HG03558 (cell line): ENCODE measurements at regions not wholly inside any gene's neighbourhood (a gene's known extent, or its start where the extent isn't known, plus 50 kb on each side); places are given as distances from the start of the nearest gene placed in this dataset.

Source experiments
- ATAC-seq: cut with Tn5 transposase; IDR thresholded peaks from one replicate; pipeline ENCODE4 v1.9.1; 2021; ENCODE audit warnings: moderate number of reproducible peaks; ENCODE audit not compliant: unreplicated experiment; ENCODE audit errors: extremely low read depth

- no peak for ATAC-seq
These were observed 783.6 kb upstream of the ZEB2 start for GRCh38 chr2:145303536-145303935.

DNA sequence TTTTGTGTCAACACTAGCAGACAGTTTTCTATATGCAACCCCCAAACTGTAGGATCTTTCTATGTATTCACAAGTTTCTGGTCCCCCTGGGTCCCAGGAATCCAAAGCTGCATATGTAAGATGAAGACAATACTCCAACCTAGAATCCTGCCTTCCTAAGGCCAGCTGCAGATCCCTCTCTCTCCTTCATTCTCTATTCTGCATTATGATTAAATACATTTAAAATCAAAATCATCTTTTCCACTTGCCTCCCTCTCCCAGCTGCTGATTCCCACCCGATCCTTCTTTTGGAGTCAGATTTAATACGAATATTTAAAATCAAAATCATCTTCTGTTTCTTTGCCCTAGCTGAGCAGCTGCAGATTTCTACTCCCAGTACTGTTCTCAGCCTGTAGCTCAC is 783.0 kb upstream of the ZEB2 start:
- no peak for ATAC-seq

DNA sequence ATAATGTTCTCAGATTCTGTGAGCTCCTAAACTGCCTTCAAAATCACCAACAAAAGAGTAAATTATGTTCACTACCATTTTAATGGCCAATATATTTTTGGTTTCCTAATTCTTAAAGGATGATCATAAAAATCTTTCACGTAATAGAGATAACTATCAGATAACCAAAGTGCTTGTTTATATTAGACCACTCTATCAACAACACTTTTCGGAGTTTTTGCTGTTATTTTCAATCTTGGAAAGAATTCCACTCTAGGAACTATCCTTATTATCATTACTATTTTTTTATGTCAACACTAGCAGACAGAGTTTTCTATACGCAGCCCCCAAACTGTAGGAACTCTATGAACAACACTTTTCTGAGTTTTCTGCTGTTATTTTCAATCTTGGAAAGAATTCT is 782.5 kb upstream of the ZEB2 start:
- ATAC-seq = no peak

GRCh38 chr2:145299368-145299767 is 779.4 kb upstream of the ZEB2 start:
- no peak for ATAC-seq

- ATAC-seq = no peak
These were observed 772.2 kb upstream of the ZEB2 start for GRCh38 chr2:145292166-145292565.

- no peak for ATAC-seq
These were observed 771.1 kb upstream of the ZEB2 start for GRCh38 chr2:145290986-145291385.

GRCh38 chr2:145289946-145290345 is 770.0 kb upstream of the ZEB2 start:
- no peak for ATAC-seq

DNA sequence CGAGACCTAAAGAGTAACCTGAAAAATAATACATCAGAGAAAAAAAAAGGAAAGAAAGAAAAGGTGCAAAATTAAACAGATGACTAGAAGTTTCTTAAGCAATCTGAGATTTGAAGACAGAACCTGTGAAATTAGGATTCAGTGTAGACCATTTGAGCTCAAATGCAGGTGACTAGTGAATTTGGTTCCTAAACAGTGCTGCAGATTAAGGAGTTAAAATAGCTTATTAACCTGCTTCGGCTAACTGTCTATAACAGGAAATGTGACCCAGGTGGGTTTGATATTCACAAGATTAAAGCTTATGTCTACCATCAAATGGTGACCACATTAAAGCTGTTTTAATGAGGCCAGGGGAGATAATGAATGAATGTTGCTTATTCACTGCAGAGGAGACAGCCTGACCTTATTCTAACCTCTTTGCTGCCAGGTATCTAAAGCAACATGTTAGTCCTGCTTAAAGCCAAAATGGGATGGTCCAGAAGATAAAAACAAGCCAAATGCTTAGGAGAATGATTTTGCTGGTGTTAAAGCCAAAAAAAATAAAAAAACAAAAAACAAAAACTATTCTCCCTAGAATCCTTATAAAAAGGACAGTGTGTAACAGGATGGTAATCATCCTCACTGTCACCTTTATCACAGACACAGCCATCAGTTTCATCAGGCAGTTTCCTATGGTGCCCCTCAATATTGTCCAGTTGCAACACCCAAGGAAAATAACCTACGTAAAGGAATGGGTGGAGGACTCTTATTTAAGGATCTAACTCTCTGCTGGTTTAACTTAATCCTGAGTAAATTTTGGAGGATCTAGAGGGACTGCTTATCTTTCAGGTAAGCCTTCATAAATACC is 769.0 kb upstream of the ZEB2 start:
- ATAC-seq = no peak

GRCh38 chr2:145287736-145288135 is 767.8 kb upstream of the ZEB2 start:
- ATAC-seq = no peak

DNA sequence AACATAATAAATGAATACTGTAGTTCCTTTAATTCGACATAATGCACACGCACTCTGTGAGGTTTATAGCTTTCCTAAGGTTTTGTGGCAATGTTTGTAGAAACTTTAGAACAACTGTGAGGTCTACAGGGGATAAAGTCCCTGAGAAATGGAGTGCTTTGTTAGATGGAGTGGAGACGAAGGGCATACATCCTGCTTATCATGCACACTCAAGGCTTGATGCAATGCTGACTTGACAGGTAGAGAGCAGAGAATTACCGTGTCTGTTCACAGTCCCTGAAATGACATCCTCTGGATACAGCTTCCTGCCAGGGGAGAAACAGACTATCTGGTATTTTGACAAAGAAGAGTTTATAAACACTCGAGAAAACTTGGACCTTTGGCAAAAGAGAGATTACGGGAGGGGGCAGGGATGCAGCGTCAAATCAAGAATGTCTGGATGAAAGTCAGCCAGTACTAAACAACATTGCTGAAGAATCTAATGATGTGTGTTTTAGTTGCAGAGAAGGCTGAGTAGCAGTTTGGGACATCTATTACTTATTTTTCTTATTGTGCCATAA is 766.9 kb upstream of the ZEB2 start:
- ATAC-seq = no peak

DNA sequence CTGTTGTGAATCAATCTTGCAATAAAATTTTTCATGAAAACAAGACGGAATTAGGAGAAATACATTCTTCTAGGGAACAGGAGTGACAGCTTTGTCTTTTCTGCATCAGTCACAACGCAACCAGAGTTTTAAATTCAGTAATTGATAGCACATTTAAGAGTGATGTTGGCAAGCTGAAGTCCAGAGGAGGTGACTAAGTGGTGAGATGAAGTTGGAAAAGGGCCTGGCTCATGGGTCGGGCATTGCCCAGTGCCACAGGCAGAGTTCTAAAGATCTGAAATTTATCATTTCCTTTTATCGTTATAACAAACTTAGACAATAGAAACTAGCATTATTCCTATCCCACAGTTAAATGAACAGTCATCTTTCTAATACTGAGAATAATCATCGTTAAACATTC is 764.6 kb upstream of the ZEB2 start:
- no peak for ATAC-seq

DNA sequence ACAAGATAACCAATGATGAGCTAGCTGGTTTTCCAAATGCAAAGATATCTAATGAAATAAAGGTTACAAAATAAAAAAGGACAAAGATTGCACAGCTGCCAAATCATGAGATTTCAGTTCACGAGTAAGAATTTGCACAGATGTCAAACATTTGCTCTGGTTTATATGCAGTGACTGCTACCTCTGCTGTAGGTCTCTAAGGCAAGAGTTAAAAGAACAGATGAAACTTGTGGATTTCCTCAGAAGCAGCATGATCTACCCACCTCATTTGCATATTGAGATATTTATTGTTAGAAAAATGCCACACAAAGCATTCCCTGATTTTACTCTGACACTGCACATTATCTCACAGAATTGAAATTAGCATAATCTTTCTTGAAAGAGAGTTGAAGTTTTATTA is 763.2 kb upstream of the ZEB2 start:
- ATAC-seq = no peak

DNA sequence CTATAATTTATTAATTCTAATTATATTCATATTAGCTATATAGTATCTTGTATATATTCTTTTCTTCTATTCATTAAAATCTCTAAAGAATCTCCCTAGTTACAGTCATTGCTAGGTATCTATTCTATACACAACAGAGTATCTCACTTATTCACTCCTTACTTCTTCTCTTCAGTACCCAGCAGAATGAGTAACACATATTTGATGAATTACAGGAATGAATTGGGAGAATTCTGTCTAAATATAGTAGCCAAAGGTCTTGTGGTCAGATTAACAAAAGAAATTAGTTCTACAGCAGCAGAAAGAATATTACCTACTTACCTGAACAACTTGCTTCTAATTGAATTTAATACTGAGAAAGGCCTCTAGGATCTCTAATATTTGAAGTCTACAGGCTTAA is 758.0 kb upstream of the ZEB2 start:
- ATAC-seq = no peak

DNA sequence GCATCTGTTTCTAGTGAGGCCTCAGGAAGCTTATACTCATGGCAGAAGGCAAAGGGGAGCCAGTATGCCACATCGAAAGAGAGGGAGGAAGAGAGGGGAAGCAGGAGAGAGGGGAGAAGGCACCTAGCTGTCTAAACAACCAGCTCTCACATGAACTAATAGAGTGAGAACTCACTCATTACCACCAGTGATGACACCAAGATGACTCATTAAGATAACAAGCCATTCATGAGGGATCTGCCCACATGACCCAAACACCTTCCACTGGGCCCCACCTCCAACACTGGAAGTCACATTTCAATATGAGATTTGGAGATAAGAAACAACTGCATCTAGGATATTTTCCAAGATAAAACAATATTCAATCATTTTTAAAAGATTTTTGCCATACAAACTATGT is 753.9 kb upstream of the ZEB2 start:
- no peak for ATAC-seq

DNA sequence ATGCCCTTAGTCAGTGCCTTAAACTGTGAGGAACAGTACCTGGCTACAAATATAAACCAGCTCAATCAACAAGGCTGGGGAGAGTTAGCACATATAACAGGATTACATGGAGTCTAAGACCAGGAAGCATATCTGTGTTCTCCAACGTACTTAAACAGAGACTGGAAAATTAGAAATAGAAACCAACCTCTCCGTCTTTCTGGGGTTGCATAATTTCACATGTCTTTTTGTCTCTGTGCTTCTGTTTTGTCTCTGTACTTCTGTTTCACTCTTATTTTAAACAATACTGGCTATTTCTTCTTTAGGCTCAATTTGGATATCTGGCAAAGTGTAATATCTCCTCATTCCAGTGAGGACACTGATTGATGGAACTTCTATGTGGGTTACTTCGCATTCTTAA is 749.0 kb upstream of the ZEB2 start:
- ATAC-seq = no peak

GRCh38 chr2:145267451-145267850 is 747.5 kb upstream of the ZEB2 start:
- no peak for ATAC-seq

DNA sequence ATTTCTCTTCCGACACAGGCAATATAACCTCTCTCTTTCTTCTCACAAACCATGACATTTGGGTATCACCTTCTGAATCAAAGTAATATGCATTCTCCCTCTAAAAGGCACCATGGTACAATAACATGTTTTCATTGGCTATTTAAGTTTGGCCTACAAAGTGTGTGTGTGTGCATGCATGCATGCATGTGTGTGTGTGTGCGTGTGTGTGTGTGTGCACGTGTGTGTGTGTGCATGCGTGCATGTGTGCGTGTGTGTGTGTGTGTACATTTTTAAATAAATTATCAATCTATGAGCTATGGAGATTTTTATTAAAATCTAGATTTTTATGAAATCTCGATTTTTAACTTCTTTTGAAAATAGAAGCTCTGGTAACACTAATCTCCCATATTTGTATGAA is 745.3 kb upstream of the ZEB2 start:
- ATAC-seq = no peak

GRCh38 chr2:145260674-145261073 is 740.8 kb upstream of the ZEB2 start:
- no peak for ATAC-seq

DNA sequence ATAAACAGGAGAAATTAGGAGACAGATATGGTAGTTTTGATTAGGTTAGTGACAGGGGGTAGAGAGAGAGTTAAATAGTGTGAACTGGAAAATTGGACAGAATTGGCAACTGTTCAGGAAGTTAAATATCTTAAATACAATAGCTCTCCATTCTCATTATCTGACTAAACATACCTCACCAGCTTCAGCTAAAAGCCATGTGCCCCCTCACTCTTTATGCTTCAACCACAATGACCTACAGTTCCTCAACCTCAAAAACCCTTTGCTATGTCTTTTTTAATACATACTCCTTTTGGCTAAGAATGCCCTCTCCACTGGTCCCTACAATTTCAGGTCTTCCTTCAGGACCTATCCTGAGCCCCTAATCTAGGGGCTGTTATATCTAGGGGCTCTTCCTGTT is 740.2 kb upstream of the ZEB2 start:
- no peak for ATAC-seq

GRCh38 chr2:145258903-145259579 is 739.1 kb upstream of the ZEB2 start:
- no peak for ATAC-seq

DNA sequence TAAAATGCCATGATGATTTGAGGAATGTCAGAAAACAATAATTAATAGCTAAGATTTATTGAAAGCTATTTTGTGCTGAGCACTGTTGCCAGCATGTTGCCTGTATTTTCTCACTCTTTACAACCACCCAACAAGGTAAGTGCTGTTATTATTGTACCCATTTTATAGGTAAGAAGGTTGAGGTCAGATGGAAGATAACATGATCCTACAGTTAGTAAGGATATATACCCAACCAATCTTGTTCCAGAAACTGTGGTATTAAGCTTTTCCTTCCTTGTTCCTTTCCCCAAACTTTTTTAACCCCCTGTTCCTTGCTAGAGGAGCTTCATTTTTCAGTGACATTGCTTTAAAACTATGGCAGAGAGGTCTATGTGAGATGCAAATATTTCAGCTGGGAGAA is 738.0 kb upstream of the ZEB2 start:
- ATAC-seq = no peak

- no peak for ATAC-seq
These were observed 736.6 kb upstream of the ZEB2 start for GRCh38 chr2:145256551-145256950.
